BLaER1 treated with 17β-estradiol and CSF1 and Interleukin-3, amounts not matched to agents 10 nM and 100 nM (cell line): ENCODE measurements at regions not wholly inside any gene's neighbourhood (a gene's known extent, or its start where the extent isn't known, plus 50 kb on each side); places are given as distances from the start of the nearest gene placed in this dataset.

Experiments
- H3K27ac ChIP-seq, 11 experiments: shearing (Covaris generic); formaldehyde crosslinking; 2 replicates each; pipeline ENCODE4 v1.8.1; 2022
- H3K27me3 ChIP-seq, 11 experiments: shearing (Covaris generic); formaldehyde crosslinking; 2 replicates each; pipeline ENCODE4 v1.8.1; 2022
- H3K36me3 ChIP-seq, 11 experiments: shearing (Covaris generic); formaldehyde crosslinking; 2 replicates each; pipeline ENCODE4 v1.8.1; 2022
- H3K4me1 ChIP-seq, 10 experiments: shearing (Covaris generic); formaldehyde crosslinking; 2 replicates each; pipeline ENCODE4 v1.8.1; 2022
- H3K4me2 ChIP-seq, 11 experiments: shearing (Covaris generic); formaldehyde crosslinking; 2 replicates each; pipeline ENCODE4 v1.8.1; 2022
- H3K4me3 ChIP-seq, 10 experiments: shearing (Covaris generic); formaldehyde crosslinking; 2 replicates each; pipeline ENCODE4 v1.8.1; 2022
- H3K9ac ChIP-seq, 11 experiments: shearing (Covaris generic); formaldehyde crosslinking; 2 replicates each; pipeline ENCODE4 v1.8.1; 2022
- H3K9me3 ChIP-seq, 11 experiments: shearing (Covaris generic); formaldehyde crosslinking; replicated peaks in 1 of 11; 2 replicates each; pipeline ENCODE4 v1.8.1; 2022
- H4K20me1 ChIP-seq, 11 experiments: shearing (Covaris generic); formaldehyde crosslinking; 2 replicates each; pipeline ENCODE4 v1.8.1; 2022
- Cebpa-rat ChIP-seq, 11 experiments: shearing (Covaris generic); IDR thresholded peaks; 2 replicates each; pipeline ENCODE4 v1.8.1; 2022

- no peaks in the 10 kb centered on the region for H3K36me3 ChIP-seq
- no peaks in the 10 kb centered on the region for H3K27me3 ChIP-seq
- H4K20me1 ChIP-seq = no peaks in the 10 kb centered on the region
- H3K9ac ChIP-seq = no peak overlapping the region
- TF ChIP-seq Cebpa-rat (IDR thresholded peaks at IDR 0.05) = no peak
- no peak overlapping the region for H3K4me2 ChIP-seq
- no peaks in the 10 kb centered on the region for H3K9me3 ChIP-seq
- no peak overlapping the region for H3K4me3 ChIP-seq
- no peak overlapping the region for H3K27ac ChIP-seq
- peaks cover 0 to 4% (median 0%) of the 10 kb centered on the region in 10 experiments; a peak in 1 of 20 replicates for H3K4me1 ChIP-seq
Observed at GRCh38 chr10:52966904-52967303, 194.3 kb upstream of the MBL2 start.

GRCh38 chr10:52965938-52966401, 193.4 kb upstream of the MBL2 start:
- Histone ChIP-seq H3K27ac (no peak overlapping the region), H3K9ac (no peak overlapping the region), H3K36me3 (no peaks in the 10 kb centered on the region), H3K4me1 (peaks cover 0 to 4% (median 0%) of the 10 kb centered on the region in 10 experiments; a peak in 1 of 20 replicates), H3K9me3 (no peaks in the 10 kb centered on the region), H3K27me3 (no peaks in the 10 kb centered on the region), H3K4me2 (peak overlapping the region in 1 of 11 experiments; percentile 22; a peak in 1 of 22 replicates), H3K4me3 (no peak overlapping the region), H4K20me1 (no peaks in the 10 kb centered on the region)
- no peak for TF ChIP-seq Cebpa-rat (IDR thresholded peaks at IDR 0.05)

GRCh38 chr10:52965509-52965908, 192.9 kb upstream of the MBL2 start:
- no peak for TF ChIP-seq Cebpa-rat (IDR thresholded peaks at IDR 0.05)
- no peak overlapping the region for H3K27ac ChIP-seq
- no peaks in the 10 kb centered on the region for H3K36me3 ChIP-seq
- H3K4me3 ChIP-seq = no peak overlapping the region
- H3K27me3 ChIP-seq = no peaks in the 10 kb centered on the region
- H3K4me1 ChIP-seq = peaks cover 0 to 4% (median 0%) of the 10 kb centered on the region in 10 experiments; a peak in 1 of 20 replicates
- H4K20me1 ChIP-seq = no peaks in the 10 kb centered on the region
- H3K4me2 ChIP-seq = peak overlapping the region in 1 of 11 experiments; percentile 22; a peak in 1 of 22 replicates
- H3K9ac ChIP-seq = no peak overlapping the region
- no peaks in the 10 kb centered on the region for H3K9me3 ChIP-seq

GRCh38 chr10:52961323-52961722, 188.7 kb upstream of the MBL2 start:
- Histone ChIP-seq H3K4me2 (no peak overlapping the region), H3K27me3 (no peaks in the 10 kb centered on the region), H4K20me1 (no peaks in the 10 kb centered on the region), H3K4me3 (no peak overlapping the region), H3K4me1 (peaks cover 0 to 4% (median 0%) of the 10 kb centered on the region in 10 experiments; a peak in 1 of 20 replicates), H3K9me3 (no peaks in the 10 kb centered on the region), H3K27ac (no peak overlapping the region), H3K9ac (no peak overlapping the region), H3K36me3 (no peaks in the 10 kb centered on the region)
- no peak for TF ChIP-seq Cebpa-rat (IDR thresholded peaks at IDR 0.05)

- H3K9me3 ChIP-seq = no peaks in the 10 kb centered on the region
- no peaks in the 10 kb centered on the region for H4K20me1 ChIP-seq
- TF ChIP-seq Cebpa-rat (IDR thresholded peaks at IDR 0.05) = no peak
- no peak overlapping the region for H3K27ac ChIP-seq
- H3K27me3 ChIP-seq = no peaks in the 10 kb centered on the region
- H3K4me3 ChIP-seq = no peak overlapping the region
- no peak overlapping the region for H3K9ac ChIP-seq
- no peak overlapping the region for H3K4me2 ChIP-seq
- H3K36me3 ChIP-seq = no peaks in the 10 kb centered on the region
- H3K4me1 ChIP-seq = no peaks in the 10 kb centered on the region
Observed at GRCh38 chr10:52959810-52960209, 187.2 kb upstream of the MBL2 start.

GRCh38 chr10:52956861-52957260, 184.3 kb upstream of the MBL2 start:
- no peaks in the 10 kb centered on the region for H4K20me1 ChIP-seq
- no peaks in the 10 kb centered on the region for H3K36me3 ChIP-seq
- H3K9me3 ChIP-seq = no peaks in the 10 kb centered on the region
- no peak for TF ChIP-seq Cebpa-rat (IDR thresholded peaks at IDR 0.05)
- no peaks in the 10 kb centered on the region for H3K27me3 ChIP-seq
- H3K9ac ChIP-seq = no peak overlapping the region
- H3K4me2 ChIP-seq = no peak overlapping the region
- no peak overlapping the region for H3K4me3 ChIP-seq
- no peak overlapping the region for H3K27ac ChIP-seq
- H3K4me1 ChIP-seq = no peaks in the 10 kb centered on the region

- Histone ChIP-seq H3K27ac (no peak overlapping the region), H3K4me2 (no peak overlapping the region), H3K4me1 (no peaks in the 10 kb centered on the region), H3K36me3 (no peaks in the 10 kb centered on the region), H3K9ac (no peak overlapping the region), H3K9me3 (no peaks in the 10 kb centered on the region), H4K20me1 (no peaks in the 10 kb centered on the region), H3K27me3 (no peaks in the 10 kb centered on the region), H3K4me3 (no peak overlapping the region)
- TF ChIP-seq Cebpa-rat (IDR thresholded peaks at IDR 0.05) = no peak
Observed at GRCh38 chr10:52956461-52956860, 183.9 kb upstream of the MBL2 start.

GRCh38 chr10:52955337-52955736, 182.8 kb upstream of the MBL2 start:
- H3K4me2 ChIP-seq = no peak overlapping the region
- H3K27me3 ChIP-seq = no peaks in the 10 kb centered on the region
- no peaks in the 10 kb centered on the region for H3K36me3 ChIP-seq
- no peak overlapping the region for H3K4me3 ChIP-seq
- no peaks in the 10 kb centered on the region for H3K9me3 ChIP-seq
- H3K4me1 ChIP-seq = no peaks in the 10 kb centered on the region
- no peak overlapping the region for H3K27ac ChIP-seq
- H3K9ac ChIP-seq = no peak overlapping the region
- no peaks in the 10 kb centered on the region for H4K20me1 ChIP-seq
- no peak for TF ChIP-seq Cebpa-rat (IDR thresholded peaks at IDR 0.05)

- Histone ChIP-seq H3K9me3 (no peaks in the 10 kb centered on the region), H3K4me3 (no peak overlapping the region), H3K9ac (no peak overlapping the region), H3K27me3 (no peaks in the 10 kb centered on the region), H3K36me3 (no peaks in the 10 kb centered on the region), H3K4me2 (no peak overlapping the region), H4K20me1 (no peaks in the 10 kb centered on the region), H3K27ac (no peak overlapping the region), H3K4me1 (no peaks in the 10 kb centered on the region)
- no peak for TF ChIP-seq Cebpa-rat (IDR thresholded peaks at IDR 0.05)
Observed at GRCh38 chr10:52954407-52954806, 181.8 kb upstream of the MBL2 start.

- Histone ChIP-seq H3K4me2 (no peak overlapping the region), H3K9me3 (no peaks in the 10 kb centered on the region), H3K27ac (no peak overlapping the region), H3K9ac (no peak overlapping the region), H3K36me3 (no peaks in the 10 kb centered on the region), H3K4me1 (no peaks in the 10 kb centered on the region), H4K20me1 (no peaks in the 10 kb centered on the region), H3K27me3 (no peaks in the 10 kb centered on the region), H3K4me3 (no peak overlapping the region)
- TF ChIP-seq Cebpa-rat (IDR thresholded peaks at IDR 0.05) = no peak
Observed at GRCh38 chr10:52952391-52953055, 179.9 kb upstream of the MBL2 start.
